GM19467 (cell line): ENCODE measurements at regions not wholly inside any gene's neighbourhood (a gene's known extent, or its start where the extent isn't known, plus 50 kb on each side); places are given as distances from the start of the nearest gene placed in this dataset.
"Not testable (repeated sequence)": the region's sequence is repeated elsewhere in the genome, so short reads cannot be mapped to it uniquely, and the experiment has no call there.

Experiments used
- ATAC-seq: cut with Tn5 transposase; IDR thresholded peaks from one replicate; pipeline ENCODE4 v1.9.1; 2021; ENCODE audit warnings: mild to moderate bottlenecking, moderate library complexity; ENCODE audit not compliant: unreplicated experiment

GRCh38 chr2:2472881-2473280 lies 141.8 kb upstream of the MYT1L start:
- no peak for ATAC-seq

- ATAC-seq, result no peak
Observed at GRCh38 chr2:2472044-2472443, 141.0 kb upstream of the MYT1L start.

- ATAC-seq, result no peak
Observed at GRCh38 chr2:2466534-2466933, 135.5 kb upstream of the MYT1L start.

GRCh38 chr2:2464643-2465042 lies 133.6 kb upstream of the MYT1L start:
- no peak for ATAC-seq

GRCh38 chr2:2464094-2464493 lies 133.0 kb upstream of the MYT1L start:
- no peak for ATAC-seq

- no peak for ATAC-seq
Observed at GRCh38 chr2:2456721-2457120, 125.6 kb upstream of the MYT1L start.

GRCh38 chr2:2455151-2455550 lies 124.1 kb upstream of the MYT1L start:
- ATAC-seq, result no peak

- ATAC-seq, result no peak
Observed at GRCh38 chr2:2452961-2453360, 121.9 kb upstream of the MYT1L start.

- ATAC-seq, result not testable (repeated sequence)
Observed at GRCh38 chr2:2451275-2451674, 120.2 kb upstream of the MYT1L start.

- no peak for ATAC-seq
Observed at GRCh38 chr2:2448178-2448577, 117.1 kb upstream of the MYT1L start.

GRCh38 chr2:2422621-2423020 lies 91.5 kb upstream of the MYT1L start:
- ATAC-seq, result no peak

- no peak for ATAC-seq
Observed at GRCh38 chr2:2413525-2413924, 82.5 kb upstream of the MYT1L start.

- no peak for ATAC-seq
Observed at GRCh38 chr2:2410987-2411386, 79.9 kb upstream of the MYT1L start.

GRCh38 chr2:2409481-2409880 lies 78.4 kb upstream of the MYT1L start:
- no peak for ATAC-seq

GRCh38 chr2:2405780-2406179 lies 74.7 kb upstream of the MYT1L start:
- ATAC-seq, result no peak

GRCh38 chr2:2400286-2401038 lies 69.4 kb upstream of the MYT1L start:
- no peak for ATAC-seq

- no peak for ATAC-seq
Observed at GRCh38 chr2:2399396-2399795, 68.3 kb upstream of the MYT1L start.

GRCh38 chr2:2392332-2392731 lies 61.3 kb upstream of the MYT1L start:
- no peak for ATAC-seq

GRCh38 chr2:2389215-2389614 lies 58.1 kb upstream of the MYT1L start:
- ATAC-seq, result no peak
